ENCODE measurements at regions not wholly inside any gene's neighbourhood (a gene's known extent, or its start where the extent isn't known, plus 50 kb on each side); places are given as distances from the start of the nearest gene placed in this dataset.

- Histone ChIP-seq H3K27me3 (no peaks in the 10 kb centered on the region), H3K27ac (no peak overlapping the region), H3K4me3 (no peak overlapping the region), H3K36me3 (no peaks in the 10 kb centered on the region), H3K9me3 (no peaks in the 10 kb centered on the region), H3K4me1 (no peaks in the 10 kb centered on the region)
- intact Hi-C loops (cut with DNase I; ENCODE audit: low total_unique reads) (no loop called here), in situ Hi-C loops (cut with MboI; ENCODE audit: low pct_ligation_motif_present in 1 of 4, low pct_unique_long_range_greater_than_20kb in 1 of 4, low sequenced_read_pairs in 3 of 4) (no loop called here)
- WGBS, 2 donors (ENCODE audit: low coverage in 1 of 2): 63 to 81% methylated on average over 2 of the region's 2 CpGs
- TF ChIP-seq POLR2AphosphoS5 (IDR thresholded peaks at IDR 0.05) (no peak), EP300 (IDR thresholded peaks at IDR 0.05; ENCODE audit: low read depth) (no peak), POLR2A (IDR thresholded peaks at IDR 0.05) (no peak)
- TF ChIP-seq, protein P1, sequence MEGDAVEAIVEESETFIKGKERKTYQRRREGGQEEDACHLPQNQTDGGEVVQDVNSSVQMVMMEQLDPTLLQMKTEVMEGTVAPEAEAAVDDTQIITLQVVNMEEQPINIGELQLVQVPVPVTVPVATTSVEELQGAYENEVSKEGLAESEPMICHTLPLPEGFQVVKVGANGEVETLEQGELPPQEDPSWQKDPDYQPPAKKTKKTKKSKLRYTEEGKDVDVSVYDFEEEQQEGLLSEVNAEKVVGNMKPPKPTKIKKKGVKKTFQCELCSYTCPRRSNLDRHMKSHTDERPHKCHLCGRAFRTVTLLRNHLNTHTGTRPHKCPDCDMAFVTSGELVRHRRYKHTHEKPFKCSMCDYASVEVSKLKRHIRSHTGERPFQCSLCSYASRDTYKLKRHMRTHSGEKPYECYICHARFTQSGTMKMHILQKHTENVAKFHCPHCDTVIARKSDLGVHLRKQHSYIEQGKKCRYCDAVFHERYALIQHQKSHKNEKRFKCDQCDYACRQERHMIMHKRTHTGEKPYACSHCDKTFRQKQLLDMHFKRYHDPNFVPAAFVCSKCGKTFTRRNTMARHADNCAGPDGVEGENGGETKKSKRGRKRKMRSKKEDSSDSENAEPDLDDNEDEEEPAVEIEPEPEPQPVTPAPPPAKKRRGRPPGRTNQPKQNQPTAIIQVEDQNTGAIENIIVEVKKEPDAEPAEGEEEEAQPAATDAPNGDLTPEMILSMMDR (IDR thresholded peaks at IDR 0.05): no peak
- DNase-seq: no peak
Observed at GRCh38 chrX:113400193-113400704, 559.6 kb upstream of the AMOT start.

DNA sequence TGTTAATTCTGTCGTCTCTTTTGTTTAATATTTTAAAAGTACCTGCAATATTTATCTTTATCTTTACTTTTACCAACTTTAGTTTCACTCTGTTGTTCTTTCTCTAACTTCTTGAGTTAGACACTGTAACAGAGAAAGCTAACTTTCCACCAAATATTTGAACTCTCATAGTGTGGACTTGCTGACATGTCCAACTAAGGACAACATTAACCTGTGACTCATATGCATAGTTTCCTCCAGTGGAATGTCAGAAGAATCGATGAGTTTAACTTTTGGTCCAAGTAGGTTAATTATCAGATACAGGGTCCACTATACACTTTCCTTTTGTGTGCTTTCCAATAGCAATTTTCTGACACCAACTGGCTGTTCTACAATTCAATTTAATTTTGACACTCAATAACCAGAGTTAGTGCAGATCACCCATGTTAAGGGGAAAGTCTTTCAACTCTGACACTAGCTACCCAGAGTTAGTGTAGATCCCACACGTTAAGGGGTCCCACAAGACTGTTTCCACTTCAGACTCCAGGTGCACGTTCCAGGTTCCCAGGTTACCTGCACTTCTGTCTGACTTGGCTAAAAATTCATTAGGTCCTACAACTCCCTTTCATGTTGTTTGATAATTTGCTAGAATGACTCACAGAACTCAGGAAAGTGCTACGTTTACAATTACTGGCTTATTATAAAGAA, 559.0 kb upstream of the AMOT start:
- no peaks in the 10 kb centered on the region for H3K9me3 ChIP-seq
- H3K27me3 ChIP-seq: no peaks in the 10 kb centered on the region

DNA sequence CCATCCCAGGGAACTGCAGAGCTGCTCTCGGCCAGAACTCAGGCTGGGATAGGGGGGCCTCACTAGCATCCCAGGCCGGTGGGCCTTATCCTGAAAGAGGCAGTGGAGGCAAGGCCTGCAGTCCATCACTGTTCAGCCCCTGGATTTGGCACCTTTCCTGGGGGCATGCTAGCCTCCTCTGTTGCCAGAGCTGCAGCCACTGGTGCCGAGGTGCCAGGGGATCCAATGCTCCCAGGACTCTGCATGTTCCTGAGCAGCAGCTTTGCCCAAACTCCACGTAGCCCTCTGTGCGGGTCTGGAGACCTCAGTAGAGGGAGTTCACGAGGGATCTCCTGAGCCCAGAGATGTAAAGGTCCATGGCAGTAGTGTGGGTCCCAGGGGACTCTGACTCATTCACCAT, 551.7 kb upstream of the AMOT start:
- Histone ChIP-seq H3K27me3 (no peaks in the 10 kb centered on the region), H3K27ac (no peak overlapping the region), H3K9me3 (no peaks in the 10 kb centered on the region), H3K4me3 (no peak overlapping the region), H3K36me3 (no peaks in the 10 kb centered on the region), H3K4me1 (no peaks in the 10 kb centered on the region)
- intact Hi-C loops (cut with DNase I; ENCODE audit: low total_unique reads) (no loop called here), in situ Hi-C loops (cut with MboI; ENCODE audit: low pct_ligation_motif_present in 1 of 4, low pct_unique_long_range_greater_than_20kb in 1 of 4, low sequenced_read_pairs in 3 of 4) (no loop called here)
- DNase-seq: no peak
- 75% methylated on average over 6 of the region's 6 CpGs; no CpG with 5 or more reads in 1 of the 2 donors for WGBS, 2 donors (ENCODE audit: low coverage in 1 of 2)
- TF ChIP-seq, protein P1 (IDR thresholded peaks at IDR 0.05): no peak
- TF ChIP-seq EP300 (IDR thresholded peaks at IDR 0.05; ENCODE audit: low read depth): no peak
- TF ChIP-seq POLR2AphosphoS5 (IDR thresholded peaks at IDR 0.05): no peak
- TF ChIP-seq POLR2A (IDR thresholded peaks at IDR 0.05): no peak

More for the DNA sequence above, 559.0 kb upstream of the AMOT start:
- in situ Hi-C loops (cut with MboI; ENCODE audit: low pct_ligation_motif_present in 1 of 4, low pct_unique_long_range_greater_than_20kb in 1 of 4, low sequenced_read_pairs in 3 of 4) (no loop called here), intact Hi-C loops (cut with DNase I; ENCODE audit: low total_unique reads) (no loop called here)
- Histone ChIP-seq H3K27ac (no peak overlapping the region), H3K4me1 (no peaks in the 10 kb centered on the region), H3K4me3 (no peak overlapping the region), H3K36me3 (no peaks in the 10 kb centered on the region)
- TF ChIP-seq, protein P1 (IDR thresholded peaks at IDR 0.05): no peak
- no peak for TF ChIP-seq POLR2A (IDR thresholded peaks at IDR 0.05)
- no peak for TF ChIP-seq EP300 (IDR thresholded peaks at IDR 0.05; ENCODE audit: low read depth)
- no peak for TF ChIP-seq POLR2AphosphoS5 (IDR thresholded peaks at IDR 0.05)
- WGBS, 2 donors (ENCODE audit: low coverage in 1 of 2): 54 to 76% methylated on average over 2 to 5 of the region's 5 CpGs
- no peak for DNase-seq

DNA sequence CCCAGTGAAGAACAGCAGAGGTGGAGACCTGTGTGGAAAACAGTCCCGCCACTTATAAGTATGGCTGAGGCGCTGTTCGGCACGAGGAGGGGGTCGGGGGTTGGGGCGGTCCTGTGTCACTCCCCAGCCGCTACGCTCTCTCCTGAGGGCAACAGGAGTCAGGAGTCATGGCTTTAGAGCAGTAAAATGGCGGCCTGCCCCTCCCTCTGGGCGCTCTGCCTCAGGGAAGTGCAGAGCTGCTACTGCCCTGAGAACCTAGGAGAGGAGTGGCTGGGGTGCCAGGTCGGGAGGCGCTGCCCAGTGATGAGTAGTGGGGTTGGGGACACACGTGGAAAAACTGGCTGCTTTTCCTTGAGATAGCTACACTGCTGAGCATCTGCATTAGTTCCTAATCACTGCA, 551.2 kb upstream of the AMOT start:
- H3K4me3 ChIP-seq: no peak overlapping the region
- no peaks in the 10 kb centered on the region for H3K4me1 ChIP-seq
- 79% methylated on average over 13 of the region's 13 CpGs; no CpG with 5 or more reads in 1 of the 2 donors for WGBS, 2 donors (ENCODE audit: low coverage in 1 of 2)
- no peaks in the 10 kb centered on the region for H3K9me3 ChIP-seq
- H3K27me3 ChIP-seq: no peaks in the 10 kb centered on the region
- TF ChIP-seq EP300 (IDR thresholded peaks at IDR 0.05; ENCODE audit: low read depth): no peak
- TF ChIP-seq, protein P1 (IDR thresholded peaks at IDR 0.05): no peak
- TF ChIP-seq POLR2AphosphoS5 (IDR thresholded peaks at IDR 0.05): no peak
- no peak for TF ChIP-seq POLR2A (IDR thresholded peaks at IDR 0.05)
- in situ Hi-C loops (cut with MboI; ENCODE audit: low pct_ligation_motif_present in 1 of 4, low pct_unique_long_range_greater_than_20kb in 1 of 4, low sequenced_read_pairs in 3 of 4): no loop called here
- no peak overlapping the region for H3K27ac ChIP-seq
- no peak for DNase-seq
- intact Hi-C loops (cut with DNase I; ENCODE audit: low total_unique reads): no loop called here
- H3K36me3 ChIP-seq: no peaks in the 10 kb centered on the region
